Stimulated activated CD4-positive, alpha-beta T cell treated with anti-CD3 and anti-CD28 coated beads, Interleukin-12 subunit alpha, Interleukin-12 subunit beta, amount 100 ng/mL, for 48 hours (primary cell): ENCODE measurements at regions not wholly inside any gene's neighbourhood (a gene's known extent, or its start where the extent isn't known, plus 50 kb on each side); places are given as distances from the start of the nearest gene placed in this dataset.

ENCODE experiments used
- DNase-seq, 3 donors: peaks; one replicate each; pipeline ENCODE4 v3.0.0-alpha.2; 2020; ENCODE audit warnings: low read depth in 2 of 3, low spot score in 1 of 3

DNA sequence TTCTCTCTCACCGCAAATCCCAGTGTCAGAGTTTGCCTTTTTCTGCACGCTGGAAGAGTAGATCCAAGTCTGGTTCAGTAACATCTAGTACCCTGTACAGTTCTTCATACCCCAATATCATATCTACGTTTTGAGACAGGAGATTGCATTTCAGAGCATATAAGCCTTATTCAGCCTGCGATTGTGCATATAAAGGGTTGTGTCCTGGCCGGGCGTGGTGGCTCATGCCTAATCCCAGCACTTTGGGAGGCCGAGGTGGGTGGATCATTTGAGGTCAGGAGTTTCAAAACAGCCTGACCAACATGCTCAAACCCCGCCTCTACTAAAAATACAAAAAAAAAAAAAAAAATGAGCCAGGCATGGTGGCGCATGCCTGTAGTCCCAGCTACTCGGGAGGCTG, 104.9 kb downstream of the MTNR1B start:
- DNase-seq = no peak

DNA sequence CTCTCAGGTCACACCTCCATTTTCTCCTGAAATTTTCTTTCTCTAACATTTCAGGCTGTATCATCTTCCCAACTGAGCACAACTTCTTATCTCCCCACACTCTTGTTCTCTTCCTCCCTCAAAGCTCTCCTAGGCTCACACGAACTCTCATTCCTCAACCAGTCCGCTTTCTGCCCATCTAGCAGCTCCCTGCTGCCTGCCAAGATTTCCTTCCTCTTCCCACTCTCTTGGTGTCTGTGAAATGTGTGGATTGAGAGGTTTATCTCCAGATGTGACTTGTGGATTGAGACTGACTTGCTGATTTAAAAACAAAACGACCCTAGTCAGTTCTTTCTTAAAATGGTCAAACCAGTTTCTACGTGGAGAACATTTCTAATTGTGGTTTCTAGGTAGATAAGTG, 106.3 kb downstream of the MTNR1B start:
- DNase-seq = no peak

- no peak for DNase-seq
These were observed 110.8 kb downstream of the MTNR1B start for GRCh38 chr11:93080146-93080759.

DNA sequence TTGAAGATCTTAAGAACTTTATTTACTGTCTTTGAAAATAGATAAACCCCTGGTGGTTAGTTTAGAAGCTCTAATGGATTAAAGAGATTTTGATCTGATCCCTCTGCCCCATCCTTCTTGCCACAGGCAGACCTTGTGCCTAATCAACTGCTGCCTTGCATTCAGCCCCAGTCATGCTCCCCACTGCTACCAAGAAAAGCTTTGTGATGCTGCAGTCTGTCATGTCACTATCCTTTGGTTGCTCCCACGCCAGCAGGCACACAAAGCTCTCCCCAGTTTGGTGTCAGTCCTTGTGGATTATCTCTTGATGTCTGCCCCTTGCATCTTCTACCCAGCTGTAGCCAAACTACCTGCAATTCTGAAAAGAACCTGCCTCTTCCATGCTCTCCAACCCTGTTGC, 112.2 kb downstream of the MTNR1B start:
- DNase-seq = no peak

GRCh38 chr11:93082900-93083299, 113.4 kb downstream of the MTNR1B start:
- no peak for DNase-seq

- no peak for DNase-seq
These were observed 112.9 kb downstream of the SLC36A4 start for GRCh38 chr11:93084727-93085505.

GRCh38 chr11:93089474-93090102, 108.2 kb downstream of the SLC36A4 start:
- no peak for DNase-seq
